Adrenal gland (tissue), 9 donors: ENCODE measurements at regions not wholly inside any gene's neighbourhood (a gene's known extent, or its start where the extent isn't known, plus 50 kb on each side); places are given as distances from the start of the nearest gene placed in this dataset.

Experiments
- DNase-seq, 7 donors: peaks; one replicate each; pipeline ENCODE4 v3.0.0-alpha.2; 2019 to 2020
- H3K27ac ChIP-seq, 5 donors: fragments of 200-600 bp; sonication (generic) in 4 of 5; 1 replicate in 3 of 5; 2 replicates in 2 of 5; pipeline versions ENCODE4 v1.5.1 to v1.8.0; 2016 to 2020; ENCODE audit warnings: mild to moderate bottlenecking in 1 of 5
- H3K27me3 ChIP-seq: fragments of 200-600 bp; 2 replicates; pipeline ENCODE4 v1.8.0; 2021
- H3K36me3 ChIP-seq, 2 donors: fragments of 200-600 bp; replicated peaks in 1 of 2; 1 replicate in 1 of 2; 2 replicates in 1 of 2; pipeline versions ENCODE4 v1.5.1 to v1.8.0; 2018 to 2022
- H3K4me1 ChIP-seq, 2 donors: fragments of 200-600 bp; replicated peaks in 1 of 2; 1 replicate in 1 of 2; 2 replicates in 1 of 2; pipeline versions ENCODE4 v1.5.1 to v1.8.0; 2018 to 2021
- H3K4me3 ChIP-seq, 4 donors: fragments of 200-600 bp; sonication (generic) in 3 of 4; one replicate each; pipeline ENCODE4 v1.5.1; 2016 to 2018
- H3K9me3 ChIP-seq, 3 donors: fragments of 200-600 bp; sonication (generic) in 1 of 3; replicated peaks in 1 of 3; 1 replicate in 2 of 3; 2 replicates in 1 of 3; pipeline versions ENCODE4 v1.5.1 to v1.8.0; 2016 to 2021
- CTCF ChIP-seq, 6 experiments: fragments of 450-650 bp in 4 of 6; fragments of 200-600 bp in 2 of 6; sonication (generic) in 1 of 6; IDR thresholded peaks; 1 replicate in 5 of 6; 2 replicates in 1 of 6; pipeline versions ENCODE4 v1.5.1 to v1.8.0; 2016 to 2021; ENCODE audit warnings: antibody characterized with exemption in 6 of 6, mild to moderate bottlenecking in 2 of 6, moderate library complexity in 1 of 6
- POLR2A ChIP-seq, 2 donors: fragments of 450-650 bp; IDR thresholded peaks; one replicate each; pipeline ENCODE4 v1.6.1; 2017; ENCODE audit warnings: antibody characterized with exemption in 2 of 2, mild to moderate bottlenecking in 2 of 2, moderate library complexity in 1 of 2
- WGBS, 4 donors: extraction: QIAGEN DNeasy Blood & Tissue Kit in 2 of 4; methylation state at CpG; one replicate each; pipeline versions ENCODE4 v1.1.5 to v1.1.7; 2013 to 2017; 5-methylcytosine and 5-hydroxymethylcytosine counted together
- intact Hi-C, 2 donors: fragments of 100-400 bp; cut with DNase I; formaldehyde crosslinking; loops; one replicate each; pipeline versions ENCODE4 v1.14.1 to v1.15.0; 2022 to 2023
- donor health status: healthy with polysubstance abuse.
- donor health status: Bipolar disorder and iron deficiency.
- donor health status: DM: yes; HTN: yes; CAD: no.
- donor health status: DM: no; HTN: no; CAD: no.
- donor health status: DM: no; HTN: no; CAD: no.

- intact Hi-C loops = no loop called here
- DNase-seq = no peak
- no peaks in the 10 kb centered on the region for H3K27me3 ChIP-seq
- TF ChIP-seq POLR2A (IDR thresholded peaks at IDR 0.05) = no peak
- TF ChIP-seq CTCF (IDR thresholded peaks at IDR 0.05) = no peak
- H3K4me3 ChIP-seq = no peak overlapping the region
- 83 to 88% (median 85%) methylated on average over 8 of the region's 8 CpGs for WGBS, 4 donors
- no peaks in the 10 kb centered on the region for H3K9me3 ChIP-seq
- no peaks in the 10 kb centered on the region for H3K4me1 ChIP-seq
- H3K36me3 ChIP-seq = no peaks in the 10 kb centered on the region
- H3K27ac ChIP-seq = no peak overlapping the region
Observed at GRCh38 chr6:113361014-113361645, 496.0 kb upstream of the MARCKS start.

GRCh38 chr6:113362301-113363047 lies 494.7 kb upstream of the MARCKS start:
- Histone ChIP-seq H3K36me3 (no peaks in the 10 kb centered on the region), H3K4me1 (no peaks in the 10 kb centered on the region), H3K27ac (no peak overlapping the region), H3K4me3 (no peak overlapping the region), H3K27me3 (no peaks in the 10 kb centered on the region), H3K9me3 (no peaks in the 10 kb centered on the region)
- TF ChIP-seq CTCF (IDR thresholded peaks at IDR 0.05) (no peak), POLR2A (IDR thresholded peaks at IDR 0.05) (no peak)
- WGBS, 4 donors = 81 to 88% (median 86%) methylated on average over 7 of the region's 7 CpGs
- intact Hi-C loops = no loop called here
- no peak for DNase-seq

GRCh38 chr6:113363048-113363798 lies 493.9 kb upstream of the MARCKS start:
- no peak overlapping the region for H3K4me3 ChIP-seq
- H3K9me3 ChIP-seq = no peaks in the 10 kb centered on the region
- 84 to 89% (median 86%) methylated on average over 4 of the region's 4 CpGs for WGBS, 4 donors
- no peaks in the 10 kb centered on the region for H3K27me3 ChIP-seq
- no peak for TF ChIP-seq CTCF (IDR thresholded peaks at IDR 0.05)
- no peak for TF ChIP-seq POLR2A (IDR thresholded peaks at IDR 0.05)
- no peaks in the 10 kb centered on the region for H3K36me3 ChIP-seq
- intact Hi-C loops = no loop called here
- no peak overlapping the region for H3K27ac ChIP-seq
- no peak for DNase-seq
- no peaks in the 10 kb centered on the region for H3K4me1 ChIP-seq

GRCh38 chr6:113363866-113364265 lies 493.3 kb upstream of the MARCKS start:
- no peaks in the 10 kb centered on the region for H3K4me1 ChIP-seq
- TF ChIP-seq CTCF (IDR thresholded peaks at IDR 0.05) = no peak
- TF ChIP-seq POLR2A (IDR thresholded peaks at IDR 0.05) = no peak
- H3K9me3 ChIP-seq = no peaks in the 10 kb centered on the region
- intact Hi-C loops = no loop called here
- no peaks in the 10 kb centered on the region for H3K27me3 ChIP-seq
- DNase-seq = no peak
- no peak overlapping the region for H3K27ac ChIP-seq
- no peak overlapping the region for H3K4me3 ChIP-seq
- no peaks in the 10 kb centered on the region for H3K36me3 ChIP-seq
